Hematopoietic multipotent progenitor cell treated with erythropoietin and hydrocortisone succinate and interleukin-3 and kit ligand, for 6 days (in vitro differentiated cells): ENCODE measurements at regions not wholly inside any gene's neighbourhood (a gene's known extent, or its start where the extent isn't known, plus 50 kb on each side); places are given as distances from the start of the nearest gene placed in this dataset.

Source experiments
- DNase-seq: peaks from one replicate; pipeline ENCODE4 v3.0.0-alpha.2; 2015

DNA sequence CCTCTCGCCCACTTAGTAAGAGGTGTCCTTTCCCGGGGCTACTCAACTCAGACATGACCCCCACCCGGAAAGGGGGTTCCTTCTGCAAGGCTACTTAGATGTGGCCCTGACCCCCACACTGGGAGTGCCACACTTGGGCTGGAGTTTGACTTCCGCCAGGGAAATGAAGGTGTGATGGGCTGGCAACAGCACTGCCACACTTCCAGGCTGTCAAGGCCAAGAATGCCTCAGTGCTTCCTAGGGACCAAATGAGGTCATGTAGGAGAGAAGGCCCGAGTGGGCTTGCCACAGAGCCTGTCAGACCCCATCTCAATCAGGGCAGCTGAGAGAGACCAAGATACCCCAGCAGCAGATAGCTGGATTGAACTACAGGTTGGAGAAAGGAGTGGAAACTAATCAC, 55.5 kb downstream of the DRD1 start:
- no peak for DNase-seq

DNA sequence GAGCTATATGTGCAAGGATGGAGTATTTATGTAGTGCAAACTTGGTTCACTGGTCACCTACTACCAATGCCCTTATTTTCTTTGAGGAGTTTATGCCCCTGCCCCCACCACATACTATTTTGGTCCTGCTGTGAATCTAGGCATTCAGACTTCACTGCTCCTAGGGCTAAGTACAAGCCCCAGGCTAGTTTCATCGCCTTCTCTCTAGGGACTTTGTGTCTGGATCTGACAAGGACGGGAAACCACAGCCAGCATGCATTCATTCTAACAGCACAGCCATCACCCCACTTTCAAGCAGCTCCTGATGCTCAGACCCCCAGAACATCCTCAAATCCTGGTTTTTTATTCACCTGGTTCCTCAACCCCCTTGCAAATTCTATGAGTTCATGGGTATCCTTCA, 56.8 kb downstream of the DRD1 start:
- DNase-seq, result no peak

GRCh38 chr5:175386526-175386925, 57.5 kb downstream of the DRD1 start:
- no peak for DNase-seq

DNA sequence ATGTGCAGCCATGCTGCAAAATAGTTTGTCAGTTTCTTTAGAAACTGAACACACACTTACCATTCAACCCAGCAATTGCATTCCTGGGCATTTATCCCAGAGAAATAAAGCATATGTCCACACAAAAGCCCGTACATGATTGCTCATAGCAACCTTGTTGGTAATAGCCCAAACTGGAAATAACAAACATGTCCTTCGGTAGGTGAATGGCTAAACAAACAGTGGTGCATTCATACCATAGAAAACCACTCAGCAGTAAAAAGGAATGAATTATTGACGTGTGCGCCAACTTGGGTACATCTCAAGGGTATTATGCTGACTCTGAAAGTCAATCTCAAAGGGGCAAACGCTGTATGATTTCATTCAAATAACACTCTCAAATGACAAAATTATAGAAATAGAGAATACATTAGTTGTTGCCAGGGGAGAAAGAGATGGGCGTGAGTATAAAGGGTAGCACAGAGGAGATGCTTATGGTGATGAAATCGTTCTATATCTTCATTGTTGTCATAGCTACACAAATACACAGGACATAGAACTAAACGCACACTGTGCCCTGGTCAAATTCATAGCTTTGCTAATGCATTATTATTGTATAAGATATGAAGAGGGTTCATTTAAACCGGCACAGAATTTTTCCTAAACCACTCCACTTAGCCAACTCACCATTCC, 58.2 kb downstream of the DRD1 start:
- no peak for DNase-seq

- DNase-seq, result no peak
Observed at GRCh38 chr5:175384724-175385552, 59.0 kb downstream of the DRD1 start.

DNA sequence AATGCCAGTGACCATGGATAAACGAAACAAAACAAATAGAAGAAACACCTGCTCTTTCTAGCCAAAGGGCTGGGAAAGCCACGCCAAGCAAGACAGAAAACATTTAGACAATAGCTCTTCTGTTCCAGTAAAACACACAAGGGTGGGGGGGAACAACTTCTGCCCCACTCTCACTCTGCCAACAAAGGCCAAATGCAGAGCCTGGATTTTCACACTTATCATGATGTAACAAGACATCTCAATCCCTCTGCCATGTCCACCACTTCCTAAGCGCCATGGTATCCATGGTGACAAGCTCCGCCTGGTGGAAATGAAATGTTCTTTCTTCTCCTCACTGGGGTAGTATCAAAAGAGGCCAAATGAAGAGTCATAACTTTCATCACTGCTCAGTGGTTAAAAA, 60.6 kb downstream of the DRD1 start:
- no peak for DNase-seq

GRCh38 chr5:175382171-175382570, 61.8 kb downstream of the DRD1 start:
- no peak for DNase-seq

GRCh38 chr5:175381130-175381529, 62.9 kb downstream of the DRD1 start:
- no peak for DNase-seq

DNA sequence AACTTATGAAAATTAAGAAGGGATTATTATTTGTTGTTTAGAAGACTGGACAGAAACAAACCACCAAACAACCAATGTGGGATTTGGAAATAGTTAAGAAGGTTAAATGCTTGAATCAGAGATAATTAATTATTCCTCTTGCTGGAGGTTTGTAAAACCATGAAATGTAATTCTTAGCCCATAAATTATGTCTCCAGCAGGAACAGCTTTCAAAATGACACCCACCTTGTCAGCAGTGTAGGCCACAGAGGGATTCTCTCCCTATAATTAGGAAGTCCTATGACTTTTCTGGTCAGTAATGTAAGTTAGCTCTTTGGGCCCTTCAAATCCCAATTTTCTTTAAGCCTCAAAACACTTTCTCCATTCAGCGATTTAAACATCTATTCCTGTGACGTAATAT, 63.3 kb downstream of the DRD1 start:
- no peak for DNase-seq

GRCh38 chr5:175379867-175380266, 64.1 kb downstream of the DRD1 start:
- DNase-seq, result no peak

DNA sequence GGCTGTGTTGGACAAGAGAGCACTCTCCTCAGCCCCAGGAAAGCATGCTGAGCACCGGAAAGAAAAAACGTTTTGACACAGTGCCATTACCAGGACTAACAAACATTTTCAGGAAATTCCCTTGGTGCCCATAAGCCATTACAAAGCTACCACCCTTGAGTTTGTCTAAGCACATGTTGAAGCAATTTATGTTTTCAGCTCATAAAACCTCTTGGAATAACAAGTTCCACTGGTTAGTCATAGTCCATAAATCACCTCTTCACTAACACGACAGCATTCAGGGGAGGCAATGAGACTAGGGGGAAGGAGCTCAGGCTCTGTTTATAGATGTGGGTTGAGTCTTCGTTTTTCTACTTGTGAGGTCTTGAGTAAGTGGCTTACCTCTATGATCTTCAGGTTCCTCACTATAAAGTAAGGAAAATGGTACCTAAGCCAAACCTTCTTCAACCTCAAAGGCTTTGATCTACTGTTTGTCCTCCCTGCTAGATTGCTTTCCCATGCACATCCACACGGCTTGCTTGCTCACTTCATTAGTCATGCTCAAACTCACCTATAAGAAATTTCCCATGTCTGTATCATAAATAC, 65.4 kb downstream of the DRD1 start:
- DNase-seq, result no peak

DNA sequence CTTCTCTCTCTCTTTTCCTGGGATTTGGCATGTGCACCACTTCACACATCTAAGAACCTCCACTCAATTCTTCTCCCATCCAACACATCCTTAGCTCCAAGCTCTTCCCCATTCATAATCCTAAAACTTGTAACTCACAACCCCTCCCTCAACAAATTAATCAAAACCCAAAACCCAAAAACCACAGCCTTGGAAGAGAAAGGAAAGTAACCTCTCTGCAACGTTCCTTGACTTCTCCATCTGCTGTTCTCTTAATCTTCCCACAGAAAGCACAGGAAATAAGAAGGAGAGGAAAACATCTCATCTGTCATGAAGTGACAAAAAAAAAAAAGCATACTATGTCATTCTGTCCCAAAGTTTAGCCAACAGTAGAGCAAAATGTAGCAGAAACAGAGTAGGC, 66.2 kb downstream of the DRD1 start:
- DNase-seq, result no peak

- DNase-seq, result no peak
Observed at GRCh38 chr5:175374166-175374875, 69.7 kb downstream of the DRD1 start.

DNA sequence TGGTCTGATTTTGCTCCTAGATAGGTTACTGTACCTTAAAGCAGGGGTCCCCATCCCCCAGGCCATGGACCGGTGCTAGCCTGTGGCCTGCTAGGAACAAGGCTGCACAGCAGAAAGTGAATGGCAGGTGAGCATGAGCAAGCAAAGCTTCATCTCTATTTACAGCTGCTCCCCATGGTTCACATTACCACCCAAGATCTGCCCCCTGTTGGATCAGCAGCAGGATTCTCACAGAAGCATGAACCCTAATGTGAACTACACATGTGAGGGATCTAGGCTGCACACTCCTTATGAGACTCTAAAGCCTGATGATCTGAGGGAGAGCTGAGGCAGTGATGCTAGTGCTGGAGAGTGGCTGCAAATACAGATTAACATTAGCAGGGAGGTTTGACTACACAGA, 78.1 kb downstream of the DRD1 start:
- no peak for DNase-seq

DNA sequence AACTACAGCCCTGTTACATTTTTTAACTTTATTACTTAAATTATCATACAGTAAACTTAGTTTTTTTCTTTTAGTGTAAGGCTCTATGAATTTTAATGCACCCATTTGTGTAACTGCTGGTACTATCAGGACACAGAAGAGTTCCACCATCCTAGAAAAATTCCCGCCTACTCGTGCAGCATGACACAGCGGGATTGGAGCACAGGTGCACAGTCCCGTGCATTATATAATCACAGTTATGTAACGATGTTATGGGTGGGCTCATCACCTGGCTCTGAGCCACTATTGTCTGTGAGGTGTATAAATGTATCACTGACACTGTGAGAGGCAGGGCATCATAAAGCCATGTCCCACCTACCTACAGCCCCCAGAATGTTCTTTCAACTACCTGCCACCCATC, 80.7 kb downstream of the DRD1 start:
- no peak for DNase-seq

- no peak for DNase-seq
Observed at GRCh38 chr5:175357995-175358394, 86.0 kb downstream of the DRD1 start.

- DNase-seq, result no peak
Observed at GRCh38 chr5:175356428-175356827, 87.6 kb downstream of the DRD1 start.

DNA sequence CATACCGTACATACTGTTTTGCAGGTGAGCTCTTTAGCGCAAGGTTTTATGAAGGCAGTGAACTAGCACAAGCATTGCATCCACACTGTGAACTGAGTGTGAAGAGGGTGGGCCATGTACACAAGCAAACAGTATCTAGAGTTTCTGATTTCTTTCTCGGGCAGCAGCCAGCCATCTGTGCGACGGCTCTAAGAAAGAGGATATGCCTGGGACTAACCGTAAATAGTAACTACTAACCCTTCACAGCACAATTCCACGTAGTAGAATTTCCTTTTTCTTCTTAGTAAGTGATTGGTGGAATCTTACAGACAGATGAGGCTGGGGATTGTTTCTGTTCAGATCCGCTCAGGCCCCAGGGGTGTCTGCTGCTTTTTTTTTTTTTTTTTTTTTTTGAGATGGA, 89.0 kb downstream of the DRD1 start:
- DNase-seq, result no peak

GRCh38 chr5:175353926-175354325, 90.1 kb downstream of the DRD1 start:
- DNase-seq, result no peak

- no peak for DNase-seq
Observed at GRCh38 chr5:175351897-175352590, 91.9 kb downstream of the DRD1 start.

DNA sequence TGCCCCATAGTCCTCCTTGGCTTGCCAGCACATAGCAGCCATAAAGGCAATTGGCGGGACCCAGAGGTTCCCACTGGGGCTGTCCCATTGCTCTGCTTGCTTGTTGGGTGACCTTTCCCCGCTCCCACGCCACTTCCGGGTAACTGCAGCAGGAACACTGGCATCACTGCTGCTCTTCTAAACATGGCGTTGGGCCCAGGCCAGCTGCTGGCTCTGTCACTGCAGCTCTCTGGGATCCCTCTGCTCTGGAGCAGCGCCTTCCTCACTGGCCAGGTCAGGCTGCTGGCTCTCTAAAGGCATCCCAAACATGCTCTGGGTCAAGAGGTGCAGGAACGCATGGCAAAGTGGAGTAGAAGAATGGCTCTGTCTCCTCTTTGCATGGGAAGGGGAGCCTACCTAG, 92.9 kb downstream of the DRD1 start:
- no peak for DNase-seq

GRCh38 chr5:175347931-175348330, 96.1 kb downstream of the DRD1 start:
- no peak for DNase-seq

DNA sequence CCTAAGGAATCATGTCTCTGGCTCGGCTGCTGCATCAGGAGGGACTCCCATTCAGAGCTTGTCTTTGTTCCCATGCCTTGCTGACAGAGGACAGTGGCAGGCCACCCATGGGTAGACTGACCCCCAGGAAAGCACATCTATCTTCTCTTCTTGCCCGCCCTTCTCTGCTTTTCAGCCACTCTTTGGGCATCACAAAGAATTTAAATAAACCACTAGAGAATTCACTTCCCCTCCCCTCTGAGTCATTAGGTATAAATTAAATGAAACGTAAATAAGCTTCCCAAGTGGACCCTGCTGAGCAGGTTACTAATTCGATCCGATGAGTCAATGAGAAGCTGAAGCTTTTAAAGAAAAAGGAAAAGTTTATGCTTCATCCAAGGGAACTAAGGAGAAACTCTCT, 97.0 kb downstream of the DRD1 start:
- no peak for DNase-seq
